OCI-LY3 (cell line): ENCODE measurements at regions not wholly inside any gene's neighbourhood (a gene's known extent, or its start where the extent isn't known, plus 50 kb on each side); places are given as distances from the start of the nearest gene placed in this dataset.

ENCODE experiments used
- CTCF ChIP-seq: fragments of 200-600, 300-600 bp; sonication (generic); IDR thresholded peaks from 2 replicates; pipeline ENCODE4 v1.5.1; 2014; ENCODE audit warnings: antibody characterized with exemption, low read length, low read depth
- EZH2phosphoT487 ChIP-seq: fragments of 200-600 bp; shearing (Covaris generic); IDR thresholded peaks from 2 replicates; pipeline ENCODE4 v1.6.1; 2018; ENCODE audit warnings: antibody characterized with exemption, mixed run types, low read depth

- TF ChIP-seq CTCF (no peak), EZH2phosphoT487 (no peak)
Measured at GRCh38 chrX:66902081-66902480, 263.2 kb upstream of the EDA2R start.
